SK-N-SH (cell line): ENCODE measurements at regions not wholly inside any gene's neighbourhood (a gene's known extent, or its start where the extent isn't known, plus 50 kb on each side); places are given as distances from the start of the nearest gene placed in this dataset.

ENCODE experiments used
- CTCF ChIA-PET: fragments of 300-600, 350-600 bp; formaldehyde crosslinking; extraction: SDS; loops from one replicate; lab custom pipeline; 2021; lab: Yijun Ruan, JAX
- POLR2A ChIA-PET: fragments of 350-600 bp; sonication (Branson Sonifier 250); formaldehyde crosslinking; extraction: SDS; loops from one replicate; lab custom pipeline; 2020; ENCODE audit warnings: antibody characterized with exemption, inconsistent platforms; lab: Yijun Ruan, JAX
- DNase-seq: peaks from one replicate; pipeline ENCODE4 v3.0.0; 2012
- H2AFZ ChIP-seq: fragments of 200-600 bp; sonication (generic); 2 replicates; pipeline ENCODE4 v1.8.1; 2016; ENCODE audit warnings: antibody characterized with exemption, mild to moderate bottlenecking, low read depth
- H3F3A ChIP-seq: fragments of 200-600 bp; sonication (generic); replicated peaks from 2 replicates; pipeline ENCODE3; 2016; ENCODE audit warnings: antibody characterized with exemption, mild to moderate bottlenecking; ENCODE audit not compliant: insufficient read depth
- H3K27ac ChIP-seq, 2 experiments: fragments of 200-500 bp in 1 of 2; fragments of 200-600 bp in 1 of 2; sonication (Bioruptor generic) in 1 of 2; sonication (generic), shearing (Covaris generic) in 1 of 2; 2 replicates each; pipeline versions ENCODE4 v1.5.1 to v1.6.1; 2014 to 2016; ENCODE audit warnings: low read depth in 2 of 2, inconsistent platforms in 1 of 2, low read length in 1 of 2, mild to moderate bottlenecking in 1 of 2, mixed read lengths in 1 of 2
- H3K27me3 ChIP-seq: fragments of 200-600 bp; sonication (generic), shearing (Covaris generic); 2 replicates; pipeline ENCODE4 v1.6.1; 2016; ENCODE audit warnings: mixed run types; ENCODE audit not compliant: insufficient read depth
- H3K36me3 ChIP-seq, 2 experiments: fragments of 200-500 bp in 1 of 2; fragments of 200-600 bp in 1 of 2; sonication (Bioruptor generic) in 1 of 2; sonication (generic) in 1 of 2; replicated peaks in 1 of 2; 2 replicates each; pipeline versions ENCODE3 to v1.5.1; 2014 to 2016; ENCODE audit warnings: low read length in 1 of 2, mild to moderate bottlenecking in 1 of 2; ENCODE audit not compliant: insufficient read depth in 2 of 2, control insufficient read depth in 1 of 2
- H3K4me1 ChIP-seq, 2 experiments: fragments of 200-500 bp in 1 of 2; fragments of 200-600 bp in 1 of 2; sonication (Bioruptor generic) in 1 of 2; sonication (generic), shearing (Covaris generic) in 1 of 2; 2 replicates each; pipeline versions ENCODE4 v1.5.1 to v1.6.1; 2014 to 2016; ENCODE audit warnings: low read depth in 1 of 2, low read length in 1 of 2, mixed run types in 1 of 2; ENCODE audit not compliant: insufficient read depth in 2 of 2, control insufficient read depth in 1 of 2
- H3K4me2 ChIP-seq: fragments of 200-600 bp; sonication (generic), shearing (Covaris generic); 2 replicates; pipeline ENCODE4 v1.6.1; 2017; ENCODE audit warnings: mixed run types
- H3K4me3 ChIP-seq, 2 experiments: fragments of 200-500 bp in 1 of 2; fragments of 200-600 bp in 1 of 2; sonication (Bioruptor generic) in 1 of 2; sonication (generic), shearing (Covaris generic) in 1 of 2; 2 replicates each; pipeline versions ENCODE4 v1.5.1 to v1.8.1; 2014 to 2016; ENCODE audit warnings: low read depth in 2 of 2, inconsistent platforms in 1 of 2, low read length in 1 of 2, mild to moderate bottlenecking in 1 of 2, mixed read lengths in 1 of 2, moderate library complexity in 1 of 2
- H3K79me2 ChIP-seq: fragments of 200-600 bp; sonication (generic); 2 replicates; pipeline ENCODE4 v1.8.1; 2017; ENCODE audit warnings: mild to moderate bottlenecking; ENCODE audit not compliant: insufficient read depth
- H3K9ac ChIP-seq: fragments of 200-600 bp; sonication (generic); 2 replicates; pipeline ENCODE4 v1.6.1; 2017; ENCODE audit warnings: mixed run types
- H3K9me2 ChIP-seq: fragments of 200-600 bp; sonication (generic); 2 replicates; pipeline ENCODE4 v1.6.1; 2017; ENCODE audit warnings: mixed run types
- H3K9me3 ChIP-seq: fragments of 200-600 bp; sonication (generic); 2 replicates; pipeline ENCODE4 v1.6.1; 2017; ENCODE audit warnings: mixed run types, mild to moderate bottlenecking, moderate library complexity
- H4K20me1 ChIP-seq: fragments of 200-600 bp; sonication (generic); 2 replicates; pipeline ENCODE4 v1.6.1; 2017; ENCODE audit warnings: mild to moderate bottlenecking, mixed run types; ENCODE audit not compliant: insufficient read depth
- CHD2 ChIP-seq: fragments of 150-350 bp; IDR thresholded peaks from 2 replicates; pipeline ENCODE4 v1.6.1; 2018; ENCODE audit warnings: low read length; ENCODE audit not compliant: partially characterized antibody
- EZH2phosphoT487 ChIP-seq: fragments of 200-600 bp; sonication (generic); IDR thresholded peaks from 2 replicates; pipeline ENCODE4 v1.6.1; 2017; ENCODE audit warnings: low read depth, mixed run types, mild to moderate bottlenecking, antibody characterized with exemption, moderate library complexity, borderline replicate concordance
- FOXJ3 ChIP-seq: sonication (generic); formaldehyde crosslinking; IDR thresholded peaks from 2 replicates; pipeline ENCODE4 v1.5.1; 2020; ENCODE audit warnings: mild to moderate bottlenecking, missing genetic modification reagents
- GABPA ChIP-seq: IDR thresholded peaks from 2 replicates; pipeline ENCODE4 v1.4.0; 2012; ENCODE audit warnings: low read depth, mild to moderate bottlenecking
- JUND ChIP-seq: IDR thresholded peaks from 2 replicates; pipeline ENCODE4 v1.4.0; 2012
- MXI1 ChIP-seq: IDR thresholded peaks from 2 replicates; pipeline ENCODE4 v1.6.1; 2012; ENCODE audit warnings: mild to moderate bottlenecking, low read depth, low read length, improper control_type of control experiment
- POLR2AphosphoS5 ChIP-seq: IDR thresholded peaks from 2 replicates; pipeline ENCODE4 v1.6.1; 2012; ENCODE audit warnings: low read depth, low read length
- RAD21 ChIP-seq: IDR thresholded peaks from 2 replicates; pipeline ENCODE4 v1.6.1; 2012; ENCODE audit warnings: mild to moderate bottlenecking, low read length
- RCOR1 ChIP-seq: fragments of 150-350 bp; IDR thresholded peaks from 2 replicates; pipeline ENCODE4 v1.6.1; 2017; ENCODE audit warnings: antibody characterized with exemption, low read length
- RFX5 ChIP-seq: IDR thresholded peaks from 2 replicates; pipeline ENCODE4 v1.6.1; 2012; ENCODE audit warnings: mild to moderate bottlenecking, improper control_type of control experiment, low read length
- RXRA ChIP-seq: IDR thresholded peaks from 2 replicates; pipeline ENCODE4 v1.4.0; 2012; ENCODE audit warnings: low read depth, mild to moderate bottlenecking, borderline replicate concordance
- SIN3A ChIP-seq: IDR thresholded peaks from 2 replicates; pipeline ENCODE4 v1.6.1; 2012; ENCODE audit warnings: low read depth, mild to moderate bottlenecking, low read length, moderate library complexity, borderline replicate concordance
- SMC3 ChIP-seq: IDR thresholded peaks from 2 replicates; pipeline ENCODE4 v1.6.1; 2012; ENCODE audit warnings: low read depth, low read length, improper control_type of control experiment
- TAF1 ChIP-seq: IDR thresholded peaks from 2 replicates; pipeline ENCODE4 v1.6.1; 2012; ENCODE audit warnings: low read depth, mild to moderate bottlenecking, low read length, moderate library complexity, borderline replicate concordance
- YY1 ChIP-seq: IDR thresholded peaks from 2 replicates; pipeline ENCODE4 v1.4.0; 2012; ENCODE audit warnings: low read depth, mild to moderate bottlenecking
- WGBS: methylation state at CpG from one replicate; pipeline ENCODE4 v1.1.6; 2017; ENCODE audit warnings: low lambda C conversion rate; 5-methylcytosine and 5-hydroxymethylcytosine counted together
- TF ChIP-seq, protein P1 (sequence below): IDR thresholded peaks from 2 replicates; pipeline ENCODE4 v1.4.0; 2012; ENCODE audit warnings: low read depth, borderline replicate concordance
- TF ChIP-seq, protein P2 (sequence below): IDR thresholded peaks from 2 replicates; pipeline ENCODE4 v1.4.0; 2012; ENCODE audit warnings: low read depth, borderline replicate concordance
- TF ChIP-seq, protein P3 (sequence below): fragments of 150-350 bp; IDR thresholded peaks from 2 replicates; pipeline ENCODE4 v1.6.1; 2017; ENCODE audit warnings: antibody characterized with exemption, low read length, low read depth, borderline replicate concordance
- TF ChIP-seq, protein P4 (sequence below): fragments of 200-600 bp; sonication (generic); IDR thresholded peaks from 2 replicates; pipeline ENCODE4 v1.6.1; 2017; ENCODE audit warnings: antibody characterized with exemption, mild to moderate bottlenecking, moderate library complexity
- TF ChIP-seq, protein P5 (sequence below): IDR thresholded peaks from 2 replicates; pipeline ENCODE4 v1.4.0; 2012; ENCODE audit warnings: low read depth

DNA sequence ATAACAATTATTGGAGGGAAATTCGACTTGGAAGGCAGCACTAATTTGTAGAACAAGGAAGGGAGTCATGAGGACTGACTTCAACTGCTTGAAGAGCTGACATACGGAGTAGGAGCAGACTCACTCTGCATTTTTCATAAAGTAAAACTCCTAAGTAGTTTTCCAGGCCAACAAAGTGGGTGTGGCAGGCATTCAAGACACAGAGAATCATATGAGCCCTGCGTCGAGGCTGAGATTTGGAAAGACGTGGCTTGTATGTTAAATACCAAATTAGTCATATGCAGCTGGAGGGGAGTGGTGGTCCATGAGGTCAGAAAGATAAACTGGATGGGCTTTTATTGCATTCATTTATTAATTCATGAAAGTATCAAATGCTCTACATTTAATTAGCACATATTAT lies 255.7 kb upstream of the JUN start:
- POLR2A ChIA-PET: no interaction called here
- Histone ChIP-seq H3K79me2 (no peaks in the 10 kb centered on the region), H3K4me1 (peaks cover 8 to 16% of the 10 kb centered on the region in 2 experiments), H3F3A (peaks cover 10% of the 10 kb centered on the region), H3K27me3 (no peaks in the 10 kb centered on the region), H3K9ac (no peak overlapping the region), H3K4me2 (no peak overlapping the region), H3K36me3 (no peaks in the 10 kb centered on the region), H3K4me3 (no peak overlapping the region), H3K27ac (no peak overlapping the region), H3K9me2 (no peaks in the 10 kb centered on the region), H3K9me3 (no peaks in the 10 kb centered on the region), H2AFZ (no peak overlapping the region), H4K20me1 (no peaks in the 10 kb centered on the region)
- DNase-seq: no peak
- TF ChIP-seq, protein P1, sequence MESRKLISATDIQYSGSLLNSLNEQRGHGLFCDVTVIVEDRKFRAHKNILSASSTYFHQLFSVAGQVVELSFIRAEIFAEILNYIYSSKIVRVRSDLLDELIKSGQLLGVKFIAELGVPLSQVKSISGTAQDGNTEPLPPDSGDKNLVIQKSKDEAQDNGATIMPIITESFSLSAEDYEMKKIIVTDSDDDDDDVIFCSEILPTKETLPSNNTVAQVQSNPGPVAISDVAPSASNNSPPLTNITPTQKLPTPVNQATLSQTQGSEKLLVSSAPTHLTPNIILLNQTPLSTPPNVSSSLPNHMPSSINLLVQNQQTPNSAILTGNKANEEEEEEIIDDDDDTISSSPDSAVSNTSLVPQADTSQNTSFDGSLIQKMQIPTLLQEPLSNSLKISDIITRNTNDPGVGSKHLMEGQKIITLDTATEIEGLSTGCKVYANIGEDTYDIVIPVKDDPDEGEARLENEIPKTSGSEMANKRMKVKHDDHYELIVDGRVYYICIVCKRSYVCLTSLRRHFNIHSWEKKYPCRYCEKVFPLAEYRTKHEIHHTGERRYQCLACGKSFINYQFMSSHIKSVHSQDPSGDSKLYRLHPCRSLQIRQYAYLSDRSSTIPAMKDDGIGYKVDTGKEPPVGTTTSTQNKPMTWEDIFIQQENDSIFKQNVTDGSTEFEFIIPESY: no peak
- TF ChIP-seq YY1 (no peak), JUND (no peak), EZH2phosphoT487 (no peak), RXRA (no peak), GABPA (no peak), TAF1 (no peak), SIN3A (no peak), POLR2AphosphoS5 (no peak), FOXJ3 (CRISPR knock-in tag) (no peak), SMC3 (no peak), CHD2 (no peak), RFX5 (no peak), MXI1 (no peak), RCOR1 (no peak), RAD21 (no peak)
- TF ChIP-seq, protein P2, sequence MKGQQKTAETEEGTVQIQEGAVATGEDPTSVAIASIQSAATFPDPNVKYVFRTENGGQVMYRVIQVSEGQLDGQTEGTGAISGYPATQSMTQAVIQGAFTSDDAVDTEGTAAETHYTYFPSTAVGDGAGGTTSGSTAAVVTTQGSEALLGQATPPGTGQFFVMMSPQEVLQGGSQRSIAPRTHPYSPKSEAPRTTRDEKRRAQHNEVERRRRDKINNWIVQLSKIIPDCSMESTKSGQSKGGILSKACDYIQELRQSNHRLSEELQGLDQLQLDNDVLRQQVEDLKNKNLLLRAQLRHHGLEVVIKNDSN: no peak
- TF ChIP-seq, protein P3, sequence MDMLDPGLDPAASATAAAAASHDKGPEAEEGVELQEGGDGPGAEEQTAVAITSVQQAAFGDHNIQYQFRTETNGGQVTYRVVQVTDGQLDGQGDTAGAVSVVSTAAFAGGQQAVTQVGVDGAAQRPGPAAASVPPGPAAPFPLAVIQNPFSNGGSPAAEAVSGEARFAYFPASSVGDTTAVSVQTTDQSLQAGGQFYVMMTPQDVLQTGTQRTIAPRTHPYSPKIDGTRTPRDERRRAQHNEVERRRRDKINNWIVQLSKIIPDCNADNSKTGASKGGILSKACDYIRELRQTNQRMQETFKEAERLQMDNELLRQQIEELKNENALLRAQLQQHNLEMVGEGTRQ: no peak
- TF ChIP-seq, protein P4, sequence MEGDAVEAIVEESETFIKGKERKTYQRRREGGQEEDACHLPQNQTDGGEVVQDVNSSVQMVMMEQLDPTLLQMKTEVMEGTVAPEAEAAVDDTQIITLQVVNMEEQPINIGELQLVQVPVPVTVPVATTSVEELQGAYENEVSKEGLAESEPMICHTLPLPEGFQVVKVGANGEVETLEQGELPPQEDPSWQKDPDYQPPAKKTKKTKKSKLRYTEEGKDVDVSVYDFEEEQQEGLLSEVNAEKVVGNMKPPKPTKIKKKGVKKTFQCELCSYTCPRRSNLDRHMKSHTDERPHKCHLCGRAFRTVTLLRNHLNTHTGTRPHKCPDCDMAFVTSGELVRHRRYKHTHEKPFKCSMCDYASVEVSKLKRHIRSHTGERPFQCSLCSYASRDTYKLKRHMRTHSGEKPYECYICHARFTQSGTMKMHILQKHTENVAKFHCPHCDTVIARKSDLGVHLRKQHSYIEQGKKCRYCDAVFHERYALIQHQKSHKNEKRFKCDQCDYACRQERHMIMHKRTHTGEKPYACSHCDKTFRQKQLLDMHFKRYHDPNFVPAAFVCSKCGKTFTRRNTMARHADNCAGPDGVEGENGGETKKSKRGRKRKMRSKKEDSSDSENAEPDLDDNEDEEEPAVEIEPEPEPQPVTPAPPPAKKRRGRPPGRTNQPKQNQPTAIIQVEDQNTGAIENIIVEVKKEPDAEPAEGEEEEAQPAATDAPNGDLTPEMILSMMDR: no peak
- TF ChIP-seq, protein P5, sequence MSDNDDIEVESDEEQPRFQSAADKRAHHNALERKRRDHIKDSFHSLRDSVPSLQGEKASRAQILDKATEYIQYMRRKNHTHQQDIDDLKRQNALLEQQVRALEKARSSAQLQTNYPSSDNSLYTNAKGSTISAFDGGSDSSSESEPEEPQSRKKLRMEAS: no peak
- WGBS: 92% methylated on average over 5 of the region's 5 CpGs
- CTCF ChIA-PET: interaction anchor here (1.1 kb wide), 1 partner anchor 9 kb away, joined by 3 read pairs; no protein-coding TSS in a partner anchor
